ENCODE measurements at regions not wholly inside any gene's neighbourhood (a gene's known extent, or its start where the extent isn't known, plus 50 kb on each side); places are given as distances from the start of the nearest gene placed in this dataset.

- no peak for TF ChIP-seq CTCF (conservative IDR thresholded peaks at IDR 0.05)
- H3K27me3 Mint-ChIP-seq (ENCODE audit: low read depth) = no peaks in the 10 kb centered on the region
- no peaks in the 10 kb centered on the region for H3K9me3 Mint-ChIP-seq
- DNase-seq (ENCODE audit: low read depth, low spot score) = no peak
- H3K4me1 Mint-ChIP-seq = no peaks in the 10 kb centered on the region
- no peak overlapping the region for H3K4me3 Mint-ChIP-seq
- H3K27ac Mint-ChIP-seq (ENCODE audit: unreplicated experiment) = no peak overlapping the region
- no peaks in the 10 kb centered on the region for H3K36me3 Mint-ChIP-seq (ENCODE audit: low read depth)
Observed at GRCh38 chr14:43183916-43184315, 1323.2 kb downstream of the FSCB start.

GRCh38 chr14:43175896-43176295 is 1331.2 kb downstream of the FSCB start:
- no peak for DNase-seq (ENCODE audit: low read depth, low spot score)
- no peak overlapping the region for H3K4me3 Mint-ChIP-seq
- H3K4me1 Mint-ChIP-seq = no peaks in the 10 kb centered on the region
- H3K27me3 Mint-ChIP-seq (ENCODE audit: low read depth) = no peaks in the 10 kb centered on the region
- no peak for TF ChIP-seq CTCF (conservative IDR thresholded peaks at IDR 0.05)
- no peak overlapping the region for H3K27ac Mint-ChIP-seq (ENCODE audit: unreplicated experiment)
- H3K36me3 Mint-ChIP-seq (ENCODE audit: low read depth) = no peaks in the 10 kb centered on the region
- H3K9me3 Mint-ChIP-seq = peaks cover 6% of the 10 kb centered on the region

DNA sequence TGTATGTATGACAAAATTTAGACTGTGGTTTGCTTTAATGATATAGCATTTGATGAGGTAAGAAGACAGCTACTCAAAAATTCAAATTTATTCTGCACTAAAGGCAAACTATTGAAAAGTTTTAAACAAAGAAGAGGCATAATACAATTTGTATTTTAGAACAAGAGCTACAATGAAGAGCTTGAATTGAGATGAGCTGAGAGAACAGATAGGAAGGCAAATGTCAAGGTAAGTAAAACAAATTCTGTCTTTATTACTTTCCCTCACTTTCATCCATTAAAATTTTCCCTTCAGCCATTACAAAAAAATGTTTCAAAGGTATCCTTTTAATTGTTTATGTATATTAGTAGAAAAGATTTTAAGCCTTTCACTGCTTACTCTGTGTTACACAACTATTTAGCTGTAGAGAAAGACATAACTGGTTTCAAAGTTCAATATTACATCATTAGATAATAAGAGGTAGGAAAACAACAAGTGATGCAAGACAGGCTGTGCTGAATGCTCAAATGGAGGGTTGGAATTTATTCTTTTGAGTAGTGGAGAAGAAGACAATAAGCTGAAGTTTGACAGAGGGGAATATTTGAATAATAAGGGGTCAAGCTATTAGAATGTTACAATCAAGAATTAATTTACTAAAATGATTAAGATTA is 1334.1 kb downstream of the FSCB start:
- H3K9me3 Mint-ChIP-seq = peaks cover 6% of the 10 kb centered on the region
- no peak for DNase-seq (ENCODE audit: low read depth, low spot score)
- H3K36me3 Mint-ChIP-seq (ENCODE audit: low read depth) = no peaks in the 10 kb centered on the region
- TF ChIP-seq CTCF (conservative IDR thresholded peaks at IDR 0.05) = no peak
- H3K27me3 Mint-ChIP-seq (ENCODE audit: low read depth) = no peaks in the 10 kb centered on the region
- H3K4me1 Mint-ChIP-seq = no peaks in the 10 kb centered on the region
- H3K4me3 Mint-ChIP-seq = no peak overlapping the region
- H3K27ac Mint-ChIP-seq (ENCODE audit: unreplicated experiment) = no peak overlapping the region

GRCh38 chr14:43169722-43170121 is 1337.4 kb downstream of the FSCB start:
- no peak for DNase-seq (ENCODE audit: low read depth, low spot score)
- Mint-ChIP-seq H3K36me3 (ENCODE audit: low read depth) (no peaks in the 10 kb centered on the region), H3K27ac (ENCODE audit: unreplicated experiment) (no peak overlapping the region), H3K27me3 (ENCODE audit: low read depth) (no peaks in the 10 kb centered on the region), H3K9me3 (peaks cover 6% of the 10 kb centered on the region), H3K4me1 (no peaks in the 10 kb centered on the region), H3K4me3 (no peak overlapping the region)
- no peak for TF ChIP-seq CTCF (conservative IDR thresholded peaks at IDR 0.05)

GRCh38 chr14:43168371-43168925 is 1338.6 kb downstream of the FSCB start:
- Mint-ChIP-seq H3K27me3 (ENCODE audit: low read depth) (no peaks in the 10 kb centered on the region), H3K36me3 (ENCODE audit: low read depth) (no peaks in the 10 kb centered on the region), H3K9me3 (peaks cover 6% of the 10 kb centered on the region), H3K27ac (ENCODE audit: unreplicated experiment) (no peak overlapping the region), H3K4me1 (no peaks in the 10 kb centered on the region), H3K4me3 (no peak overlapping the region)
- DNase-seq (ENCODE audit: low read depth, low spot score) = no peak
- no peak for TF ChIP-seq CTCF (conservative IDR thresholded peaks at IDR 0.05)

All from neural crest cell (in vitro differentiated cells).